Stimulated activated memory B cell treated with anti-CD40 and anti-IgM and Interleukin-4, amounts not matched to agents 10 μg/mL and 1 μg/mL and 100 μg/mL, for 72 hours (primary cell): ENCODE measurements at regions not wholly inside any gene's neighbourhood (a gene's known extent, or its start where the extent isn't known, plus 50 kb on each side); places are given as distances from the start of the nearest gene placed in this dataset.

ENCODE experiments used
- ATAC-seq: fragments of 150-1000 bp; cut with Tn5 transposase; 2 replicates; pipeline ENCODE4 v1.10.0; 2021
- H3K27ac Mint-ChIP-seq: one replicate; pipeline ENCODE4 v1.8.0; 2022; ENCODE audit warnings: mild to moderate bottlenecking, mixed read lengths
- H3K27me3 Mint-ChIP-seq: one replicate; pipeline ENCODE4 v1.8.0; 2022; ENCODE audit warnings: mixed read lengths
- H3K36me3 Mint-ChIP-seq: one replicate; pipeline ENCODE4 v1.8.0; 2022; ENCODE audit warnings: mixed read lengths
- H3K4me1 Mint-ChIP-seq: one replicate; pipeline ENCODE4 v1.8.0; 2022; ENCODE audit warnings: mixed read lengths
- H3K4me3 Mint-ChIP-seq: one replicate; pipeline ENCODE4 v1.8.0; 2022; ENCODE audit warnings: mild to moderate bottlenecking, moderate library complexity, mixed read lengths
- H3K9me3 Mint-ChIP-seq: one replicate; pipeline ENCODE4 v1.8.0; 2022; ENCODE audit warnings: mixed read lengths

DNA sequence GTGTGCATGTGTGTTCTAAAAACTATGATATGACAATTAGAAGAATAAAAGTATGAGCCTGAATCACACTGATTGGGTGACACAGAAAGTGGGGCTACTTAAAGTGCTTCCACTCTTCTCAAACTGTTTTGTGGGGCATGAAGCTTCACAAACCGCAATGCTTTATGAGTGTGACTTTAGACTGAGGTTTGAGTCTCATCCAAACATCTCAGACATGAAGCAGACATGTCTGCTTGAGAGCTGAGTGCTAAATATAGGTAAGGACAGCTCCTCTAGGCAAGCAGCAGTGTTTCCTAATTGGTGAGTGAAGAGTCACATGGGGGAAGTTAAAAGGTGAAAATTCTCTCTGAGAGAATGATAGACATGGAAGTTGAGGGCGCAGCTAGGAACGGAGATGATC, 726.9 kb upstream of the CITED2 start:
- no peaks in the 10 kb centered on the region for H3K4me1 Mint-ChIP-seq
- no peak overlapping the region for H3K27ac Mint-ChIP-seq
- H3K27me3 Mint-ChIP-seq = peaks cover 8% of the 10 kb centered on the region
- ATAC-seq = no peak
- H3K4me3 Mint-ChIP-seq = no peak overlapping the region
- no peaks in the 10 kb centered on the region for H3K9me3 Mint-ChIP-seq
- H3K36me3 Mint-ChIP-seq = no peaks in the 10 kb centered on the region

DNA sequence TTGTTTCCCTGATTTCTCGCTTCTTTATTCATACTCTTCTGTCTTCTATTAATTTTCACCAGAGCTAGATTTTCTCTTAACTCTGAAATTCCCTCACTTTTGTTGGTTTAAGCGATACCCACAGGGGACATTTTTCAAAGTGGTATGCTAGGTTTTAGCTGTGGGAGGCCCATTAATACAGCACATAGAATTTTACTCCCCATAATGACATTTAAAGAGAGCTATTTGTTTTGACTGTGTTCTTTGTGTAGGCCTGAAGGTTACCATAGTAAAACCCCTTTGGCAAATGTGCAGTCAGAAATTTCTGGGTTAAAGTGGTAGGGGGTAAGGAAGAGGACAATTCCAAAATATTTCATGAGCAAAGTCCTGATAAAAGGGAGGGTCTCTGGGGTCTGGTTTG, 721.1 kb upstream of the CITED2 start:
- Mint-ChIP-seq H3K27me3 (no peaks in the 10 kb centered on the region), H3K9me3 (no peaks in the 10 kb centered on the region), H3K36me3 (no peaks in the 10 kb centered on the region), H3K4me3 (no peak overlapping the region), H3K27ac (no peak overlapping the region), H3K4me1 (no peaks in the 10 kb centered on the region)
- no peak for ATAC-seq

DNA sequence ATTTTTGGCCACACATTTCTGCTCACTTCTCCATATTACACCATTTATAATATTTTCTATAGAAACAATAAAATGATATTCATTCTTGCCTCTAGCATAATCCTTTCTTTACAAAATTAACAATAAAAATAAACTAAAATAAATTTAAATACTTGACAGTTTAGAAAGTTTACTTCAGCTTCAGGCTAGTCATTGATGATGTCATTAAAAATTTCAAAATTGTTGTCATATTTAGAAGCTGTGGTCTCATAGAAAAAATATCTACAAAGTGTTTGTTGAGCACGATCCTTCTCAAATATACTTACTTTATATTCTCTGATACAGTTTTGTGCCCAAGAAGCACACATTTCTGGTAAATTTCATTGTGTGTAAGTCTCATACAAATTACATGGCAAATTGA, 717.4 kb upstream of the CITED2 start:
- Mint-ChIP-seq H3K4me1 (no peaks in the 10 kb centered on the region), H3K27me3 (no peaks in the 10 kb centered on the region), H3K27ac (no peak overlapping the region), H3K9me3 (no peaks in the 10 kb centered on the region), H3K4me3 (no peak overlapping the region), H3K36me3 (no peaks in the 10 kb centered on the region)
- ATAC-seq = no peak

DNA sequence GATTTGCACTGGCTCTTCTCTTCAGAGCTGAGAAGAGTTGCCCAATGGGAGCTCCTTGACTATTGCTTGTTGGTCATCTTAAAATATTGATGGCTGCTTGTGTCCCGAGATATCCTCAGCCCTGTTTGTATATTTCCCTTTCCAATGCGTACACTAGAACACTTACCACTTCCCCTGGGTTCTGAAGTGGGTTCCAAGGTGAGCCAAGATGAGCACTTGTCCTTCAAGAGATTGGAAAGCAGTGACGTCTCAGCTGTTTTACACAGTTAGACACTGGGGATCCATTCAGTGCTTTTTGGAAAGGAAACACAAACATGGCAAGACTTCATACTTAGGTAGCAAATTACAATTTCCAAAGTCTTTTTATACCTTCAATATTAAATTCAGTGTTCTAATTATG, 716.4 kb upstream of the CITED2 start:
- Mint-ChIP-seq H3K36me3 (no peaks in the 10 kb centered on the region), H3K27me3 (no peaks in the 10 kb centered on the region), H3K9me3 (no peaks in the 10 kb centered on the region), H3K4me3 (no peak overlapping the region), H3K27ac (no peak overlapping the region), H3K4me1 (no peaks in the 10 kb centered on the region)
- no peak for ATAC-seq

DNA sequence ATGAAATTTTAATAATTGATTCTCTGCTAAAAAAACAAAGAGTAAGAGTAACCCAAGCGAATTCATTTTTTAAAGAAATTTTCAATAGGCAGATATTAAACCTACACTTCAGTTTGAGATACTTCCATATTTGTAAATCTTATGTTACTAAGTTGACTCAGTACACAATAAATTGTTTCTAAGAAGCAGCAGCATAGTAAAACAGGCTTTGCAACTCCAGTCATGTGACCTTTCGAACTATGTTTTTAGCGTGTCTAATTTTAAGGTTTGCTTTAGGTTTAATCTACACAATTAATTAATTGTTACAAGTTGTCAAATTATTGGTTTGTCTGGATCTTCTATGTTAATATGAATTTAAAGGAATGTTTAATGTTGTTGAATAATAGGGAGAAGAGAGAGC, 708.9 kb upstream of the CITED2 start:
- no peaks in the 10 kb centered on the region for H3K27me3 Mint-ChIP-seq

DNA sequence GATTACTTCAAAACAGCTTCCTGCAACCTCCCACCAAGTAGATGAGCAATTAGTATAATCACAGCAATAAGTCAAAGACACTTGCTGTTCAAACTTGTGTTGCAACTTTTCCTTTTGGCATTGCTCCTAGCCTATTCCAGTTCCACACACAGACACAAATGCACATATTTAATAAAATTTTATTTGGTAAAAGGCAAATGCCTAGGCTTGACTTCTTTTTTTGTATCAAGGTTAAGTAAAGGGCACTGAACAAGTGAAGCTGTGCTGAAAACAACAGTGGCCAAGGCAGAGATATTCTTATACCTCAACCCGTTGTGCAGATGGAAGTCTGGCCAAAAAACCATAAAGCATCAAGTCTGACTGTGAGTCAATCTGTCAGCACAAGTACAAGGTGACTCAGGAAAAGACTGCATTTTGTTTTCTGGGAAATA, 708.4 kb upstream of the CITED2 start:
- ATAC-seq = no peak
- Mint-ChIP-seq H3K4me3 (no peak overlapping the region), H3K27me3 (peaks cover 3% of the 10 kb centered on the region), H3K27ac (no peak overlapping the region), H3K4me1 (no peaks in the 10 kb centered on the region), H3K9me3 (no peaks in the 10 kb centered on the region), H3K36me3 (no peaks in the 10 kb centered on the region)

More for the DNA sequence above, 708.9 kb upstream of the CITED2 start:
- ATAC-seq = no peak
- no peaks in the 10 kb centered on the region for H3K36me3 Mint-ChIP-seq
- no peaks in the 10 kb centered on the region for H3K9me3 Mint-ChIP-seq
- no peak overlapping the region for H3K4me3 Mint-ChIP-seq
- H3K4me1 Mint-ChIP-seq = no peaks in the 10 kb centered on the region
- no peak overlapping the region for H3K27ac Mint-ChIP-seq

DNA sequence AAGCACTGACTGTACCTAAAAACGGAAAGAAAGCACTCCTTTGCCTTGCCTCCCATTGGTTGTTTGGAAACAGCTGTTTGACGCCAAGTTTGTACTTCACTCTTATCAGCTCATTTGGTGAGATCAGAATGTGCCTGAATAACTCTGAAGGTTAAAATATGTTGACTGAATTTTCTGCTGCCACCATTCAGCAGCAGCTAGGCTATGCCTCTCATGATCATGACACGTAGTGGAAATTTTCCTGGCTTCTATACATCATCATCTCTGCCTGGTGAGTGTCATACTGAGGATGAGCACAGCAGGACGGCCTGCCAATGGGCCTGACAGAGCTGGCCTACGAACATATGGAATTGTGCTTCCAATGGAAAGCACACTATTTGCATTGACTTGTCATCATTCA, 704.9 kb upstream of the CITED2 start:
- peaks cover 25% of the 10 kb centered on the region for H3K27me3 Mint-ChIP-seq
- H3K27ac Mint-ChIP-seq = no peak overlapping the region
- no peaks in the 10 kb centered on the region for H3K9me3 Mint-ChIP-seq
- H3K36me3 Mint-ChIP-seq = no peaks in the 10 kb centered on the region
- no peak overlapping the region for H3K4me3 Mint-ChIP-seq
- ATAC-seq = no peak
- H3K4me1 Mint-ChIP-seq = no peaks in the 10 kb centered on the region

DNA sequence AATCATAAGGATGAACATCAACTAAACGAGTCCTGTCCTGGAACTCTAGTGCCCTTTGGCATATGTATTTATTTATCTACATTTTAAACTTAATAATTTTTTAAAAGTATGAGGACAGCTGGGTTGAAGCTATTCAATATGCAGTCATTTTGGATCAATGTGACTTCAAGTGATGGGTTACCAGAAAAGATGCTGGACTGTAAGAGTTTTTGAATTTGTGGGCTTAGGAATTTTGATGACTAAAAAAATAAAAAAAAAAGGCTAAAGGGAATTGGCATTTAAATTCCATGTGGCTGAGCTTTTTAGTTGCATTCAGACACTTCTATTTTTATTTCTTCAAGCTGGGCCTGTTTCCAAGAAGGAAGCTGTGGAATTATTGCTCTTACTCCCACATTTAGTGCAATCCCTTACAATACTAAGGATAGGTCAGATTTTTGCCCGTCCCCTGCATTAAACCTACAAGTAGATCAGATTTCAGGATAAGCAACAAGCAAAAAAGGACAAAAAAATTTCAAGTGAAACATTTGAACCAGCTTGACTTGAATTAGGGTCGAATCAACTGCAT, 704.2 kb upstream of the CITED2 start:
- ATAC-seq = no peak
- H3K27me3 Mint-ChIP-seq = peaks cover 25% of the 10 kb centered on the region
- no peaks in the 10 kb centered on the region for H3K36me3 Mint-ChIP-seq
- H3K4me1 Mint-ChIP-seq = no peaks in the 10 kb centered on the region
- no peaks in the 10 kb centered on the region for H3K9me3 Mint-ChIP-seq
- no peak overlapping the region for H3K4me3 Mint-ChIP-seq
- no peak overlapping the region for H3K27ac Mint-ChIP-seq

DNA sequence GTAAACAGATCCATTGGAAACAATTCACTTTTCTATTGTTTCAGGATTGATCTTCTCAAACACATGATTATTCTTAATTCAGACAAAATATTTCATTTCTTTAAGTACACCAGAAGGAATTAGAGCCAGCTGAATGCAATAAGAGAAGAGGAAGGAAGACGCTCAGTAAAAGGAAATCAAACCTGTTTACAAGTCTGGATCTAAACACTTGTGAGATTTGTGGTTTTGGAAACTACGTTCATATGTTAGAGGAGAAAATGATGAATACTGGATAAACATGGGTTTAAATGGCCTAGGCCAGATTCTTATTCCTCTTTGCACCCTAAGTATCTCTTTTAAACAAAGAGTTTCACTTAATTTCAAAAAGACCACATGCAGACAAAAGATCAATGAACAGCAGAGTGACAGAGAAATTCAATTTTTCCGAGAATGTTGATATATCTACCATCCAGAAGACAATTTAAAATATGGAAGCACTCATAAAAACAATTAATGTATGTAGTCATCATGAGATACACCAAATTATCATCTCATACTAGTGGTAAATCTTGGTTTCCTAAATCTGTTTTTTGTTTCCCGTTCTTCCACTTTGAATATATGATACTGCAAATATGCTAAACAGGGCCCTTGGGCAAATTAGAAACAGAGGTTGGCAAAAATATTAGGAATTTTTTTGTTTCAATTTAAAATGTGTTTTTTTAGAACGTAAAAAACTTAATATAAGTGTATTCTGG, 703.5 kb upstream of the CITED2 start:
- H3K27ac Mint-ChIP-seq = no peak overlapping the region
- no peak overlapping the region for H3K4me3 Mint-ChIP-seq
- ATAC-seq = no peak
- no peaks in the 10 kb centered on the region for H3K36me3 Mint-ChIP-seq
- peaks cover 25% of the 10 kb centered on the region for H3K27me3 Mint-ChIP-seq
- no peaks in the 10 kb centered on the region for H3K9me3 Mint-ChIP-seq
- H3K4me1 Mint-ChIP-seq = no peaks in the 10 kb centered on the region

DNA sequence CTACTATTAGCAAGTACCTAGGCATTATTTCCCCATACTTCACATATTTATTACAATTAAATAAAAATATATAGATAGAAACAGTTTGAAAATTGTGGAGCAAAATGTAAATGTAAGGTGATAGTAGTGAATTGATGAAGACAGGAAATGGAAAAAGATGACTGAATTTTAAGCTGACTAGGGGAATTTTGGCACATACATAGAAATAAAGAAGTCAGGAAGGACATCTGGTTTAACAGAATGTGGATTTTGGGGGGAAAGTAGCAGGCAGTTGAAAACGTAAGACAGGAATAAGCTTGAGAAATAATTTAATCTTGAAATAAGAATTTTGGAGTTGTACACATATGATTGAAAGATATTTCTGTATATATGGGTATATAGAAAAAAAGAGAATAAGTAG, 701.7 kb upstream of the CITED2 start:
- Mint-ChIP-seq H3K27ac (no peak overlapping the region), H3K27me3 (peaks cover 25% of the 10 kb centered on the region), H3K9me3 (no peaks in the 10 kb centered on the region), H3K36me3 (no peaks in the 10 kb centered on the region), H3K4me1 (no peaks in the 10 kb centered on the region), H3K4me3 (no peak overlapping the region)
- ATAC-seq = no peak

DNA sequence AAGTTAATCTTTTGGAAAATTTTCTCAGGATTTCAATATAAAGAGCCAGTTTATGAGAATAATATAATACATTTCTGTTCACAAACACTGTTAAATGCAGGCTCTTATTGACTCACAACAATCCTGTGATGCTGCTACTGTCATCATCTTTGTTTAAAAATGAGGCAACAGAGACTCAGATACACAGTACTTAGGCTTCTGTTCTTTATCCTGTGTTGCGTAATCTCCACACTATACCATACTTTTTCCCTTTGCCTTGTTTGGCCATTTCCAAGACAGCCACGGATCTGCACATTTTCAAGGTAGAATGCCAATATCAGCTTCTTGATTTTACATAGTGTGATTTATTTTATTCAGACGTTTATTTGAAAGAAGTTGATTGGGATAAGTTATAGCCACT, 699.0 kb upstream of the CITED2 start:
- Mint-ChIP-seq H3K4me1 (no peaks in the 10 kb centered on the region), H3K27me3 (peaks cover 25% of the 10 kb centered on the region), H3K9me3 (no peaks in the 10 kb centered on the region), H3K4me3 (no peak overlapping the region), H3K27ac (no peak overlapping the region), H3K36me3 (no peaks in the 10 kb centered on the region)
- no peak for ATAC-seq

DNA sequence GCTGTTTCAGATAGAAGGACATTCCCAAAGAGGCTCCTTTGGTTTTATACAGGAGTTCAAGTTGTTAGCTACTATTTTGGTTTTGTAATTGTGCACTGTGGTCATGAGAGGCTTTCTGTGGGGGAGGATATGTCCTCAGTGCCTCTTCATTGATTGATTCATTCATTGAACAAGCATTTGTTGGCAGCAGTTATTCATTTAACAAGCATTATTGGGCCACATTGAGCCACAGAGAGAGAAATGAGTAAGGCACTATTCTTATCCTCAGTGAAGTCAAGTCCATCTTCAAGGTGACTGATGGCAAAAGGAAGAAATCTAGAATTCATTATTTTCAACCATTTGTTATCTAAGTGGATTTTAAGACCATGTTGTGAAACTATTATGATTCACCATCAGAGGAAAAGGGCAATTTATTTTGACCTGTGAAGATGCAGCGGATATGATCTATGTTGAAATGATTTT, 697.2 kb upstream of the CITED2 start:
- Mint-ChIP-seq H3K27ac (no peak overlapping the region), H3K27me3 (peaks cover 17% of the 10 kb centered on the region), H3K36me3 (no peaks in the 10 kb centered on the region), H3K4me3 (no peak overlapping the region), H3K9me3 (no peaks in the 10 kb centered on the region), H3K4me1 (no peaks in the 10 kb centered on the region)
- ATAC-seq = no peak

DNA sequence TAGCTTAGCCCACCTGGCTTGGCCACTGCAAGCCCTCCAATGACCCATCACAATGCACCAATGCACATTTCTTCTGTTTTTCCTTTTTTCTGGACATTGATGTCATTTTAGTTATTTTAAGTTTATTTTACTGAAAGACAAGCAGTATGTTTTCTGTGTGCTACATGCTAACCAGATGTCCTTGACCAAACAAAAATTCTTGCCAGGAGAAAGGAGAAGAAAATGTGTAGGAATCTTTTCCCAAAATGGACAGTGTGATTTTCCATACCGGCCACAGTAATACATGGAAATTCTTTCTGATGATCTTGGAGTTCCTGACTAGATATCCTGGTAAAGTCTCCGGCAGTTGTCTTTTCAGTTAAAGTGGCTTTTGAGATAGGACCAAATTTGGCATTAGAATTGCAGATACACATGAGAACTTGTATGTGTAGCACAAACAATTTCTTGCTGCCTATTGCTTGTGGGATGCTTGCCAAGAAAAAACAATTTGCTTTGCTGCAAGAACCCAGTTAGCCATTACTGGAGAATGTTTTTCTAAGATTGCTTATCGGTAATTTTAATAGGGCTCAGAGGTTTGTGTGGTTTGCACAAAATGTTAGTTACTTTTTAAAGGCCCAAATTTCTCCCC, 696.5 kb upstream of the CITED2 start:
- no peaks in the 10 kb centered on the region for H3K4me1 Mint-ChIP-seq
- no peaks in the 10 kb centered on the region for H3K9me3 Mint-ChIP-seq
- H3K27ac Mint-ChIP-seq = no peak overlapping the region
- no peaks in the 10 kb centered on the region for H3K36me3 Mint-ChIP-seq
- H3K4me3 Mint-ChIP-seq = no peak overlapping the region
- peaks cover 11% of the 10 kb centered on the region for H3K27me3 Mint-ChIP-seq
- no peak for ATAC-seq

DNA sequence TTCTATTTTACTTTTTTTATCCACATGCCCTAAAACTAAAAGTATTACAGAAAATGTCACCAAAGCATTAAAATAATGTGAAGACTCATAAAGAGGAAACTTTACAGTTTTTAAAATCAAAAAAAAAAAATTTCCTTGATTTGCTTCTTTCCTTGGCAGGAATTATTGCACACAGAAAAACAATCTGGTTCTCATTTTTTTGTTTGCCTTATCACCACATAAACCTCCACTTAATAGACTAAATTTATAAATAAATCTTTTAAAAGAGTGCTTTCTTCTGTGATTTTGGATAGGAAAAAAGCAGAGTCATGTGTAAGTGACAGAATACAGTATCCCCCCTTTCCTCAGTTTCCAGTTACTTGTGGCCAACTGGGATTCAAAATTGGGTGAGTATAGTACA, 695.1 kb upstream of the CITED2 start:
- no peak overlapping the region for H3K4me3 Mint-ChIP-seq
- H3K27me3 Mint-ChIP-seq = no peaks in the 10 kb centered on the region
- no peak overlapping the region for H3K27ac Mint-ChIP-seq
- no peaks in the 10 kb centered on the region for H3K36me3 Mint-ChIP-seq
- H3K9me3 Mint-ChIP-seq = no peaks in the 10 kb centered on the region
- H3K4me1 Mint-ChIP-seq = no peaks in the 10 kb centered on the region
- ATAC-seq = no peak

DNA sequence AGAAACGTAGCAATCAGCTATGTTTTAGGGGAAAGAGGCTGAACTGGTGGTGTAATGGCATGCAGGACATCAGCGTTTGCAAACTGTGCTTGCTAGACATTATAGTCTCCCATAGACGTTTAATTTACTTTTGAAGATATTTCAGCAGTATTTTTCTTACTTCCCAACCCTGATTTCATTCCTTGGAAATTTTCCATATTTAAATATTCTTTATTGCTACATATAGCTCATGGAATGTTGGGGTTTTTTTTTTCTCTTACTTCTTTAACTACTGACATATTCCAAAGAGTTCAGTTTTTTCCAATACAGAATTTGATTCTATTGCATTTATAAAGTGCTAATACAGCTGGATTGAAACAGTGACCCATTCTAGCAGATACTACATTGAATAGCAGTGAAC, 694.4 kb upstream of the CITED2 start:
- Mint-ChIP-seq H3K4me3 (no peak overlapping the region), H3K27me3 (no peaks in the 10 kb centered on the region), H3K36me3 (no peaks in the 10 kb centered on the region), H3K27ac (no peak overlapping the region), H3K9me3 (no peaks in the 10 kb centered on the region), H3K4me1 (no peaks in the 10 kb centered on the region)
- no peak for ATAC-seq

DNA sequence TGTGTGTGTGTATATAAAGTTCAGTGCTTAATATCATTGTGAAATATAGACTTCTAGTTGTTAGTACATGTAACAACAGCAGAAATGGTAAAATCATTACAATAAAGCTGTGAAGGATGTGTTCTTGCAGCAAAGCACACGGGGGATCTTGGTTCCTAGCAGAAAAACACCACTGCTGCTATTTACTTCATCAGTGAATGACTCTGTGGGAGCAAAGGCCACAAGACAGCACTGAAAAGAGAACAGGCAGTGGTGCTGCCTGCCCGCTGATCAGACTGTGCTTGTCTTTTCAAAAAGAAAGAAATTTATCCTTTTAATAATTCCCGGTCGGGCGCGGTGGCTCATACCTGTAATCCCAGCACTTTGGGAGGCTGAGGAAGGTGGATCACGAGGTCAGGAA, 689.9 kb upstream of the CITED2 start:
- no peak for ATAC-seq
- no peaks in the 10 kb centered on the region for H3K36me3 Mint-ChIP-seq
- H3K4me1 Mint-ChIP-seq = no peaks in the 10 kb centered on the region
- no peaks in the 10 kb centered on the region for H3K27me3 Mint-ChIP-seq
- no peaks in the 10 kb centered on the region for H3K9me3 Mint-ChIP-seq
- H3K4me3 Mint-ChIP-seq = no peak overlapping the region
- H3K27ac Mint-ChIP-seq = no peak overlapping the region
